ENCODE measurements at regions not wholly inside any gene's neighbourhood (a gene's known extent, or its start where the extent isn't known, plus 50 kb on each side); places are given as distances from the start of the nearest gene placed in this dataset.

GRCh38 chr4:163878336-163879121 is 384.0 kb downstream of the TMA16 start:
- TF ChIP-seq, protein P1, sequence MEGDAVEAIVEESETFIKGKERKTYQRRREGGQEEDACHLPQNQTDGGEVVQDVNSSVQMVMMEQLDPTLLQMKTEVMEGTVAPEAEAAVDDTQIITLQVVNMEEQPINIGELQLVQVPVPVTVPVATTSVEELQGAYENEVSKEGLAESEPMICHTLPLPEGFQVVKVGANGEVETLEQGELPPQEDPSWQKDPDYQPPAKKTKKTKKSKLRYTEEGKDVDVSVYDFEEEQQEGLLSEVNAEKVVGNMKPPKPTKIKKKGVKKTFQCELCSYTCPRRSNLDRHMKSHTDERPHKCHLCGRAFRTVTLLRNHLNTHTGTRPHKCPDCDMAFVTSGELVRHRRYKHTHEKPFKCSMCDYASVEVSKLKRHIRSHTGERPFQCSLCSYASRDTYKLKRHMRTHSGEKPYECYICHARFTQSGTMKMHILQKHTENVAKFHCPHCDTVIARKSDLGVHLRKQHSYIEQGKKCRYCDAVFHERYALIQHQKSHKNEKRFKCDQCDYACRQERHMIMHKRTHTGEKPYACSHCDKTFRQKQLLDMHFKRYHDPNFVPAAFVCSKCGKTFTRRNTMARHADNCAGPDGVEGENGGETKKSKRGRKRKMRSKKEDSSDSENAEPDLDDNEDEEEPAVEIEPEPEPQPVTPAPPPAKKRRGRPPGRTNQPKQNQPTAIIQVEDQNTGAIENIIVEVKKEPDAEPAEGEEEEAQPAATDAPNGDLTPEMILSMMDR (IDR thresholded peaks at IDR 0.05) = no peak
- no peak for TF ChIP-seq POLR2A (IDR thresholded peaks at IDR 0.05)
